ENCODE measurements at regions not wholly inside any gene's neighbourhood (a gene's known extent, or its start where the extent isn't known, plus 50 kb on each side); places are given as distances from the start of the nearest gene placed in this dataset.

DNA sequence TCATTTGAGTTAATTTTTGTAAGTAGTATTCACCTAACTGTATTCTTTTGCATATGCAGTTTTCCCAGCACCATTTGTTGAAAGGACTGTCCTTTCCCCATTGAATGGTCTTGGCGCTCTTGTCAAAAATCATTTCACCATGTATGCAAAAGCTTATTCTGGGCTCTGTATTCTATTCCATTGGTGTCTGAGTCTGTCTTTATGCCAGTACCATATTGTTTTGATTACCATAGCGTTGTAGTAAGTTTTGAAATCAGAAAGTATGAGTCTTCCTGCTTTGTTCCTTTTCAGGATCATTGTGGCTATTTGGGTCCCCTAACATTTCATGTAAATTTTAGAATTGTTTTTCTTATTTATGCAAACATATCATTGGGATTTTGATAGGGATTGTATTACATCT lies 508.7 kb upstream of the RGS6 start:
- TF ChIP-seq, protein P1, sequence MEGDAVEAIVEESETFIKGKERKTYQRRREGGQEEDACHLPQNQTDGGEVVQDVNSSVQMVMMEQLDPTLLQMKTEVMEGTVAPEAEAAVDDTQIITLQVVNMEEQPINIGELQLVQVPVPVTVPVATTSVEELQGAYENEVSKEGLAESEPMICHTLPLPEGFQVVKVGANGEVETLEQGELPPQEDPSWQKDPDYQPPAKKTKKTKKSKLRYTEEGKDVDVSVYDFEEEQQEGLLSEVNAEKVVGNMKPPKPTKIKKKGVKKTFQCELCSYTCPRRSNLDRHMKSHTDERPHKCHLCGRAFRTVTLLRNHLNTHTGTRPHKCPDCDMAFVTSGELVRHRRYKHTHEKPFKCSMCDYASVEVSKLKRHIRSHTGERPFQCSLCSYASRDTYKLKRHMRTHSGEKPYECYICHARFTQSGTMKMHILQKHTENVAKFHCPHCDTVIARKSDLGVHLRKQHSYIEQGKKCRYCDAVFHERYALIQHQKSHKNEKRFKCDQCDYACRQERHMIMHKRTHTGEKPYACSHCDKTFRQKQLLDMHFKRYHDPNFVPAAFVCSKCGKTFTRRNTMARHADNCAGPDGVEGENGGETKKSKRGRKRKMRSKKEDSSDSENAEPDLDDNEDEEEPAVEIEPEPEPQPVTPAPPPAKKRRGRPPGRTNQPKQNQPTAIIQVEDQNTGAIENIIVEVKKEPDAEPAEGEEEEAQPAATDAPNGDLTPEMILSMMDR (IDR thresholded peaks at IDR 0.05), result no peak
- TF ChIP-seq POLR2A (IDR thresholded peaks at IDR 0.05), result no peak

Measured in lower leg skin (tissue), 3 donors.